GM21367 (cell line): ENCODE measurements at regions not wholly inside any gene's neighbourhood (a gene's known extent, or its start where the extent isn't known, plus 50 kb on each side); places are given as distances from the start of the nearest gene placed in this dataset.
"Not testable (repeated sequence)": the region's sequence is repeated elsewhere in the genome, so short reads cannot be mapped to it uniquely, and the experiment has no call there.

Experiments used
- ATAC-seq: cut with Tn5 transposase; IDR thresholded peaks from one replicate; pipeline ENCODE4 v1.9.1; 2021; ENCODE audit not compliant: unreplicated experiment

- ATAC-seq = no peak
Observed at GRCh38 chr2:52345082-52345481, 1313.2 kb upstream of the NRXN1 start.

DNA sequence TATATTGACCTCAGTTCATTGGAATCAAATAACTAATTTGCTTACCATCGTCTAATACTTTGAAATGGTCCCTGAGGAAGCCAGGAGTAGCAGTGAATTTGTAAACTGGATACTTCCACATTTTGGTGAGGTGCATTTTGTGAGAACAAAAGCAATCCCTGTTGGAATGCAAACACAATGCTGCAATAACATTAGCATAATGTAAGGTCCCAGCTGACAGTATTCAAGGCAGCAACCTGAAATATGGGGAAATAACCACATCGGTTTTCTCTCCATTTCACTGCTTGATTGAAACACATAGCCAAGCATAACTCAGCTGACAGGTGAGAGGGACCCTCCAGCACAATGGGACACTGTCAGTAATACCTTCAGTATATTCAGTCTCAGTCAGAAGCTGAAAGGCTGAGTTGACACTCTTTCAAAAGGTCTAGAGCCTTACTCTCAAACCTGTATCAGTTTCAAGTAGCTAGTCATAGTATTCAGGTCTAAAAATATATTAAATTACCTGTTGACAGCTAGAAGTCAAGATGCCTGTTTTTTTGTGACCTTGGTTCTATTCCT lies 1311.9 kb upstream of the NRXN1 start:
- ATAC-seq = no peak

- no peak for ATAC-seq
Observed at GRCh38 chr2:52343010-52343409, 1311.1 kb upstream of the NRXN1 start.

GRCh38 chr2:52342458-52342857 lies 1310.5 kb upstream of the NRXN1 start:
- no peak for ATAC-seq

- ATAC-seq = no peak
Observed at GRCh38 chr2:52341732-52342131, 1309.8 kb upstream of the NRXN1 start.

DNA sequence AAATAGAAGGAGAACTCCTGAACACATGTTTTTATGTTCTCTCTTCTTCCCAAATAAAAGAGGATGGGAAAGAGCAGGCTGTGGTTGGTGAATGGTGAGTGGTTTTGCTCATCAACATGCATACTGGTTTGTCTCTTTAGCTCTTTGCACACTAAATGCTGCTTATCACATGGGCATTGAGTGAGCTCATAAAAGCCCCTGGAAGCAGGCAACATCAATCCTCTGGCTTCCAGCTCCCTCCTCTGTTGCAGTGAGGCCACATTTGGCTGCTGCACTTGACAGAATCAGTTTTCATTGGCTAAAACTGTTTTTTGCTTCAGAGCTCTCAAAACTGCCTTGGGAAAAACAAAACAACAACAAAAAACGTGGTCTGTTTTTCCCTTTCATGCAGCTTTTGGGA lies 1308.2 kb upstream of the NRXN1 start:
- no peak for ATAC-seq

DNA sequence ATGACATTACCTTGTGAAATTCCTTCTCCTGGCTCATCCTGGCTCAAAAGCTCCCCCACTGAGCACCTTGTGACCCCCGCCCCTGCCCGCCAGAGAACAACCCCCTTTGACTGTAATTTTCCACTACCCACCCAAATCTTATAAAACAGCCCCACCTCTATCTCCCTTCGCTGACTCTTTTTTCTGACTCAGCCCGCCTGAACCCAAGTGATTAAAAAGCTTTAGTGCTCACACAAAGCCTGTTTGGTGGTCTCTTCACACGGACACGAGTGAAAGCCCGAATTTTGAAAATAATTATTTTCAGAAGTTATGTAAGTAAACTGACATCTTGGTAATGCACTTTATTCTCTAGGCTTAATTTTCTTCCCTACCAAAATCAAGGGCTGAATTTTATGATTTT lies 1305.9 kb upstream of the NRXN1 start:
- not testable (repeated sequence) for ATAC-seq

DNA sequence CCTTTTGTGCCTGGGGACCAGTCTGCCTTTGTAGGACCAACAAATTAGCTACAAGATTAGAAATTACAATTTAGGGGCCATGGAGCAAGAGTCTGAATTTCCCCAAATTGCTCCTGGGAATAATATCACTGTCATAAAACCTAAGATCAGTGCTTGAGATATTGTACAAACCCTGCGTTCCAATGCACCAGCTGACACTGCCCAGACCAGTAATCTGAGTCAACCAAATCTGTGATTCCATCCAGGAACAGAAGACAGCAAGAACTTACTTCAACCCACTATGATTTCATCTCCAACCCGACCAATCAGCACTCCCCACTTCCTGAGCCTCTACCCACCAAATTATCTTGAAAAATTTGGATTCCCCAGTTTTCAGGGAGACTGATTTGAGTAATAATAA lies 1305.0 kb upstream of the NRXN1 start:
- no peak for ATAC-seq

DNA sequence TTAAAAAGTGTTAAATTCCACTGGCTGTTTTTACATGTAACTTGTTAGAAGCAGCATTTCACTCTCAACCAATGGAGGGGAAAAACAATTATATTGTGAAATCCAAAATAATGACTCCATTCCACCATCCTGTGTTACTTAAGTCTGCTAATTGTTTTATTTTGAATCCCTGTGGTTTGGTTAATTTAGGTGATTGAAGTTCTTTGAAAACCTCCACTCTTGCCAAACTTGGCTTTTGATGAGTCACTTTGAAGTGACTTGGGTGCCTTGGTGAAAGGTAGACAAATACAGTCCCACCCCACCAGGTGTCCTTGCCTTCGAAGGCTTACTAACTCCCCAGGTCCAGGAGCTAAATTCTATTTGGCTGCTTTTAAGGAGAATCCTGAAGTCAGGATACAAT lies 1303.8 kb upstream of the NRXN1 start:
- ATAC-seq = no peak

DNA sequence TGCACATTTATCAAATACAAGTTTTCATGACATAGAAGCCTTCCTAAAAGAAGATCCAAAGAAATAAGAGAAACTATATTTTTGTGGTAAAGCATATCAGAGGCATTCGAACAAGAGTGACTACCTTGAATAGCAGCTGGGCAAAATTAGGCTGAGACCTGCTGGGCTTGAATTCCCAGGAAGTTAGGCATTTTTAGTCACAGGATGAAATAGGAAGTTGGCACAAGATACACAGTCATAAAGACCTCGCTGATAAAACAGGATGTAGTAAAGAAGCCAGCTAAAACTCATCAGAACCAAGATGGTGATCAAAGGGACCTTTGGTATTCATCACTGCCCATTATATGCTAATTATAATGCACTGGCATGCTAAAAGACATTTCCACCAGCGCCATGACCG lies 1302.3 kb upstream of the NRXN1 start:
- ATAC-seq = no peak

DNA sequence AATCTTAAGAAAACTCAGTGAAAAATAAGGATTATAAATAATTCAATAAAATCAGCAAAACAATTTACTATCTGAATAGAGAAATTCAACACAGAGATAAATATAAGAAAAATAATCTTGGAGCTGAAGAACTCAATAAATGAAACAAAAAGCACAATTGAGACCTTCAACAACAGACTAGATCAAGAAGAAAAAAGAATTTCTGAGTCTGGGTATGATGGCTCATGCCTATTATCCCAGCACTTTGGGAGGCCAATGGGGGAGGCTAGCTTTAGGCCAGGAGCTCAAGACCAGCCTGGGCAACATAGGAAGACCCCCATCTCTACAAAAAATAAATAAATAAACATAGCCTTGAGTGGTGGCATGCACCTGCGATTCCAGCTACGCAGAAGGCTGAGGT lies 1295.7 kb upstream of the NRXN1 start:
- ATAC-seq = no peak

- no peak for ATAC-seq
Observed at GRCh38 chr2:52314231-52314630, 1282.3 kb upstream of the NRXN1 start.

GRCh38 chr2:52312486-52312885 lies 1280.6 kb upstream of the NRXN1 start:
- no peak for ATAC-seq

DNA sequence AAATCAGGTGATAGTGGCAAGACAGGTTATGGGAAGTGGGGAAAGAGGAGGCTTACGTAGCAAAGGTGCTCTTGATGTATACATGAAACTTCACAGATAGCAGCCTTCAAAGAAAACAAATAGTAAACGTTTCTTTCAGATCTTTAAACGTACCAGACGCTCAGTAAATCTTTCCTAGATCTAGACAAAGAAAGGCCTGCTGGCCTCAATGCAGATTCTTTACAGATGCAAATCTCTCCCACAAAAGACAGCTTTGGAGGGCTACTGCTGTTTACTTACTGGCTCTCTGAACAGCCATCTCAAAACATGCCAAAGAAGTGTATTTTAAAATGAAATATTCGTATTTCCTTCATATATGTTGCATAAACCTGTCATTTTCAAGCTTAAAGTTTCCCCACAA lies 1279.9 kb upstream of the NRXN1 start:
- no peak for ATAC-seq

DNA sequence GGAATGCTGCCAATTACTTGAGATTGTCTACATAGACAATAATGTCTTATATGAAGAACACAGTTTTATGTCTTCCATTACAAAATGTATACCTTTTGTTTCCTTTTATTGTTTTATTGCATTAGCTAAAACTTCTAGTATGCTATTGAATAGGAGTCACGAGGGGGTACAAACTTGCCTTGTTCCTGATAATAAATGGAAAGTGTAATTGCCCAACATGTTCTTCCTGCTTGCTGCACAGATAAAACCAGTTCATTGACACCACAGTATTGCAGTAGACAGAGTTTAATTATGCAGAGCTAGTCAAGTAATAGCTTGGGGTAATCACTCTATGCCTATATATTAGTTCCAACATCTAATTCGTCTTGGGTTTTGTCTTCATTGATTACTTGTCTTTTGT lies 1276.2 kb upstream of the NRXN1 start:
- no peak for ATAC-seq

DNA sequence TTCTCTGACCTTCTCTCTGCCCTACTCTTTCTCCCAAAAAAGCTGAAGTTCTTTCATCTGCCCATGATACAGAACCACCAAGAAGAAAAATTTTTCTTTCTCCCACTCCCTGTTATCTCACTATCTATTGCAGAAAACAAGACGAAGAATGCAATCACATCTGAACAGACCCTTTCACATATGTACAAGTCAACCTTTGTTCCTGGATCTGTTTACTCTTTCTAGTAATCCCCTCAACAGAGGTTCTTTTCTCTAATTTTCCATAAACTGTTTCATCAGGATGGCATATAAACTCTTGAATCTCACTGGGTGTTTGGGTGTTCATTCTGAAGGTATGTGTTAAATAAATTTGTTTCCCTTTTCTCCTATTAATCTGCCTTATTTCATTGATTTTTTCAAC lies 1262.7 kb upstream of the NRXN1 start:
- no peak for ATAC-seq

DNA sequence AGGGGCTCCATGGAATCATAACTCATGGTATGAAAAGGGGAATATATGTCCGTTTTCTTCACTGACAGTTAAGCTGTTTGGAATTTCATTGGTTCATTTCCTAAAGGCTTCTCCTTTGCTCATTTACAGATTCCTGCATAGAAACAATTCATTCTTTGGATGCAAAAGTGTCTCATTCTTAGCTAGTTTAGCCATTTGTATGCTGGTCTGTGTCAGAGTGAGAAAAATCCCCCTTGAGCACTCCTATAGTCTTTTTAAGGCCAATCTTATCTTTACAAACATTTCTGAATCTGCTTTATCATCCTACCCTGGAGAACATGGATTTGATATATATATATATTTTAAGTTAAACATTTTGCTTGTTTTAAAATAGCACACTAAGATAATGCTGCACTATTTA lies 1260.9 kb upstream of the NRXN1 start:
- no peak for ATAC-seq

DNA sequence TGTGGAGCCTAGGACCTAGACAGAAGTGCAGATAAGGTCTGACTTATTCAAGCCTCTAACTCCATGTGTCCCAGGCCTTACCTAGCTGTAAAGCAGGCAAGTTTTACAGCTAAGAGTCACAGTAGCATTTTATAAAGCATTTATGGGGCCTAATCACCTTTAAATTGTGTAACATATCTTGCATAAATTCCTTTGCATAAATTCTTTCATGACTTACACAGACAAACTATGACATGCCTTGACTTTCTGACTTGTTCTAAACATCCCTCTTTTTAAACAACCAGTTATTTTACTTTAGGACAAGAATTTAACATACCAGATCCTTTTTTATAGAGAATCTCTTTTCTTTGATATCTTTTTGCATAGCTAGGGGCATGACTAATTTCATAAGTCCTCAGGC lies 1257.8 kb upstream of the NRXN1 start:
- ATAC-seq = no peak

- ATAC-seq = no peak
Observed at GRCh38 chr2:52288596-52288995, 1256.7 kb upstream of the NRXN1 start.

GRCh38 chr2:52269696-52270485 lies 1238.0 kb upstream of the NRXN1 start:
- ATAC-seq = no peak

DNA sequence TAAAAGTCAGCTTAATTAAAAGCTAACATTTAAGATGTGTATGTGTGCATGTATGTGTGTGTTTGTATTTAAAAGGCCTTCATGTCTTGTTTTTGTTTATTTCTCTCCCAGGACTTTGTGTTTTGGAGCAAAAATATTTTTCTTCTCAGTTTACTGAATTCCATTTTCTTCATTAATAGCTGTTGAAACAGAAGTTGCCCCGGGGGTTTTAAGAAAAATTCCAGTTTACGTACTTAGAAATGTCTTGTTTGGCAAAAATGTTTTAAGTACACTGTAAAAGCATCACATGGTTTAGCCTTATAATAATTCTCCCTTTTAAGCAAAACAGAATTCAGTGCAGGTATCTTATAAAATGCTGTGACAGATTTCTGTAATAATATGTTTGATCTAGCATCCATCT lies 1233.0 kb upstream of the NRXN1 start:
- no peak for ATAC-seq

GRCh38 chr2:52264488-52264887 lies 1232.6 kb upstream of the NRXN1 start:
- ATAC-seq = no peak

DNA sequence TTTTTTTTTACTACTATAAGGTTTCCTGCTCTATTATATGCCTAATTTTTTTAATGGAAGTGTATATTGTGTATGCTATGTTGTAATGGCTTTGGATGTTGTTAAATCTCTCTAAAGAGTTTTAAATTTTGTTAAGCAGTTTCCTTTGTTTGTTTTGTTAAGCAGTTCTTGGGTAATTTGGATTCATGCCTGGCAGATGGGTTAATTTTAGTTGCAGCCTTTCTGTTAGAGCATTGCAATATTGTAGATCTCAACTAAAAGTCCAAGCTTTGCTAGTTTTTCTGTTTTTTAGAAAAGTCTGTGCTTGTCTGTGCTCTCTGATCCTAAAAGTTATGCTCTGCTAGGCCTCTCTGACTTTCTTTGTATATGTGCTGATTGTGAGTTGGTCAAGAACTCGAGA lies 1229.0 kb upstream of the NRXN1 start:
- no peak for ATAC-seq
